ENCODE measurements at regions not wholly inside any gene's neighbourhood (a gene's known extent, or its start where the extent isn't known, plus 50 kb on each side); places are given as distances from the start of the nearest gene placed in this dataset.
"Not testable (repeated sequence)": the region's sequence is repeated elsewhere in the genome, so short reads cannot be mapped to it uniquely, and the experiment has no call there.

GRCh38 chr6:103409475-103409874 lies 1450.2 kb downstream of the HACE1 start:
- no peak overlapping the region for H3K4me3 Mint-ChIP-seq
- no peaks in the 10 kb centered on the region for H3K36me3 Mint-ChIP-seq (ENCODE audit: low read depth)
- no peak overlapping the region for H3K27ac Mint-ChIP-seq
- H3K9me3 Mint-ChIP-seq: no peaks in the 10 kb centered on the region
- H3K4me1 Mint-ChIP-seq (ENCODE audit: low read depth): no peaks in the 10 kb centered on the region
- H3K27me3 Mint-ChIP-seq (ENCODE audit: low read depth): no peaks in the 10 kb centered on the region

GRCh38 chr6:103405321-103405720 lies 1454.4 kb downstream of the HACE1 start:
- no peaks in the 10 kb centered on the region for H3K27me3 Mint-ChIP-seq (ENCODE audit: low read depth)
- no peak overlapping the region for H3K27ac Mint-ChIP-seq
- no peak overlapping the region for H3K4me3 Mint-ChIP-seq
- no peaks in the 10 kb centered on the region for H3K4me1 Mint-ChIP-seq (ENCODE audit: low read depth)
- H3K36me3 Mint-ChIP-seq (ENCODE audit: low read depth): no peaks in the 10 kb centered on the region
- no peaks in the 10 kb centered on the region for H3K9me3 Mint-ChIP-seq

GRCh38 chr6:103404799-103405198 lies 1454.9 kb downstream of the HACE1 start:
- Mint-ChIP-seq H3K4me3 (no peak overlapping the region), H3K27me3 (ENCODE audit: low read depth) (no peaks in the 10 kb centered on the region), H3K27ac (no peak overlapping the region), H3K36me3 (ENCODE audit: low read depth) (no peaks in the 10 kb centered on the region), H3K9me3 (no peaks in the 10 kb centered on the region), H3K4me1 (ENCODE audit: low read depth) (no peaks in the 10 kb centered on the region)

- no peaks in the 10 kb centered on the region for H3K27me3 Mint-ChIP-seq (ENCODE audit: low read depth)
- no peak overlapping the region for H3K4me3 Mint-ChIP-seq
- peaks cover 8% of the 10 kb centered on the region for H3K9me3 Mint-ChIP-seq
- no peaks in the 10 kb centered on the region for H3K36me3 Mint-ChIP-seq (ENCODE audit: low read depth)
- no peak overlapping the region for H3K27ac Mint-ChIP-seq
- no peaks in the 10 kb centered on the region for H3K4me1 Mint-ChIP-seq (ENCODE audit: low read depth)
Measured at GRCh38 chr6:103396768-103397167, 1463.0 kb downstream of the HACE1 start.

DNA sequence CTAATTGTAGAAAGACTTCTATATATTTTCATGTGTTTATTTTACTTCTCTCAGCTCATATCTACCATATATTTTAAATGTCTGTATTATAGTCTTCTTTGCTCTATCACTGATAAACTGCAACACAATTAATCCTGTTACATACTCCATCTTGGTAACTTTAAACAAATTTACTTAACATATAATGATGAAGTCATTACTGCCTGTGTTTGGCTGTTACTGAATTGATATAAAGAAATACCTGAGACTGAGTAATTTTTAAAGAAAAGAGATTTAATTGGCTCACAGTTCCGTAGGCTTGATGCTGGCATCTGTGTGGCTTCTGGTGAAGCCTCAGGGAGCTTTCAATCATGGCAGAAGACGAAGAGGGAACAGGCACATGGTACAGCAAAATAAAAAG lies 1480.4 kb downstream of the HACE1 start:
- H3K4me3 Mint-ChIP-seq: no peak overlapping the region
- H3K36me3 Mint-ChIP-seq (ENCODE audit: low read depth): no peaks in the 10 kb centered on the region
- H3K27me3 Mint-ChIP-seq (ENCODE audit: low read depth): no peaks in the 10 kb centered on the region

GRCh38 chr6:103367212-103367611 lies 1492.5 kb downstream of the HACE1 start:
- Mint-ChIP-seq H3K4me1 (ENCODE audit: low read depth) (no peaks in the 10 kb centered on the region), H3K9me3 (peaks cover 4% of the 10 kb centered on the region), H3K27ac (no peak overlapping the region), H3K27me3 (ENCODE audit: low read depth) (no peaks in the 10 kb centered on the region), H3K4me3 (no peak overlapping the region), H3K36me3 (ENCODE audit: low read depth) (no peaks in the 10 kb centered on the region)

More for the DNA sequence above, 1480.4 kb downstream of the HACE1 start:
- Mint-ChIP-seq H3K4me1 (ENCODE audit: low read depth) (no peaks in the 10 kb centered on the region), H3K9me3 (no peaks in the 10 kb centered on the region), H3K27ac (no peak overlapping the region)

- H3K36me3 Mint-ChIP-seq (ENCODE audit: low read depth): no peaks in the 10 kb centered on the region
- peaks cover 5% of the 10 kb centered on the region for H3K9me3 Mint-ChIP-seq
Measured at GRCh38 chr6:103356531-103356930, 1503.2 kb downstream of the HACE1 start.

GRCh38 chr6:103344554-103345163 lies 1515.1 kb downstream of the HACE1 start:
- H3K27ac Mint-ChIP-seq: no peak overlapping the region
- no peaks in the 10 kb centered on the region for H3K27me3 Mint-ChIP-seq (ENCODE audit: low read depth)
- H3K4me3 Mint-ChIP-seq: no peak overlapping the region
- H3K9me3 Mint-ChIP-seq: no peaks in the 10 kb centered on the region
- H3K4me1 Mint-ChIP-seq (ENCODE audit: low read depth): no peaks in the 10 kb centered on the region
- no peaks in the 10 kb centered on the region for H3K36me3 Mint-ChIP-seq (ENCODE audit: low read depth)

More at GRCh38 chr6:103356531-103356930, 1503.2 kb downstream of the HACE1 start:
- H3K4me3 Mint-ChIP-seq: no peak overlapping the region
- no peaks in the 10 kb centered on the region for H3K4me1 Mint-ChIP-seq (ENCODE audit: low read depth)
- no peak overlapping the region for H3K27ac Mint-ChIP-seq
- no peaks in the 10 kb centered on the region for H3K27me3 Mint-ChIP-seq (ENCODE audit: low read depth)

- no peaks in the 10 kb centered on the region for H3K4me1 Mint-ChIP-seq (ENCODE audit: low read depth)
- H3K27me3 Mint-ChIP-seq (ENCODE audit: low read depth): no peaks in the 10 kb centered on the region
- no peaks in the 10 kb centered on the region for H3K9me3 Mint-ChIP-seq
- no peak overlapping the region for H3K4me3 Mint-ChIP-seq
- no peak overlapping the region for H3K27ac Mint-ChIP-seq
- no peaks in the 10 kb centered on the region for H3K36me3 Mint-ChIP-seq (ENCODE audit: low read depth)
Measured at GRCh38 chr6:103335412-103335811, 1524.3 kb downstream of the HACE1 start.

- no peak overlapping the region for H3K4me3 Mint-ChIP-seq
- no peak overlapping the region for H3K27ac Mint-ChIP-seq
- no peaks in the 10 kb centered on the region for H3K4me1 Mint-ChIP-seq (ENCODE audit: low read depth)
- no peaks in the 10 kb centered on the region for H3K36me3 Mint-ChIP-seq (ENCODE audit: low read depth)
- H3K27me3 Mint-ChIP-seq (ENCODE audit: low read depth): no peaks in the 10 kb centered on the region
- no peaks in the 10 kb centered on the region for H3K9me3 Mint-ChIP-seq
Measured at GRCh38 chr6:103326760-103327757, 1532.7 kb downstream of the HACE1 start.

DNA sequence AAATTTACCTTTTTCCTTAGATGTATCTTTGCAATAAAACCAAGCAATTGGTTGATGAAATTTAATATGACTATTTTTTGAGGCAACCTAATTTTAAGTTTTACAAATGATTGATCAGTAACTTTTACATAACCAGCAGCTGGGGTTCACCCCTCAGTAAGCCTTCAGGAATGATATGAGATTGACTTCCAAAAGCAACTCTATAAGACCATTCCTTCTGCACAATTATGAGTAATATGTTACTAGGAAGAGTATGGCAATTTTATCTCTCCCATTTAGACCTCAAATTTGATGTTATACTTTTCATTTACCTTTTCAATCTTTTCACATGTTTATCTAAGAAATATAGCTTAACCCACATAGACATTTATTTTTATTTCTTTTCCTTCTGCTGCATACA lies 1546.3 kb downstream of the HACE1 start:
- Mint-ChIP-seq H3K36me3 (ENCODE audit: low read depth) (no peaks in the 10 kb centered on the region), H3K4me1 (ENCODE audit: low read depth) (no peaks in the 10 kb centered on the region), H3K4me3 (no peak overlapping the region), H3K27me3 (ENCODE audit: low read depth) (no peaks in the 10 kb centered on the region), H3K27ac (no peak overlapping the region), H3K9me3 (peaks cover 11% of the 10 kb centered on the region)

- not testable (repeated sequence) for H3K4me3 Mint-ChIP-seq; H3K4me1 Mint-ChIP-seq (ENCODE audit: low read depth); H3K9me3 Mint-ChIP-seq; H3K27ac Mint-ChIP-seq; H3K27me3 Mint-ChIP-seq (ENCODE audit: low read depth); H3K36me3 Mint-ChIP-seq (ENCODE audit: low read depth)
Measured at GRCh38 chr6:103294376-103294775, 1565.3 kb downstream of the HACE1 start.

GRCh38 chr6:103284835-103285234 lies 1574.9 kb downstream of the HACE1 start:
- Mint-ChIP-seq H3K4me3 (no peak overlapping the region), H3K9me3 (peaks cover 8% of the 10 kb centered on the region), H3K27me3 (ENCODE audit: low read depth) (no peaks in the 10 kb centered on the region), H3K27ac (no peak overlapping the region), H3K36me3 (ENCODE audit: low read depth) (no peaks in the 10 kb centered on the region), H3K4me1 (ENCODE audit: low read depth) (no peaks in the 10 kb centered on the region)

DNA sequence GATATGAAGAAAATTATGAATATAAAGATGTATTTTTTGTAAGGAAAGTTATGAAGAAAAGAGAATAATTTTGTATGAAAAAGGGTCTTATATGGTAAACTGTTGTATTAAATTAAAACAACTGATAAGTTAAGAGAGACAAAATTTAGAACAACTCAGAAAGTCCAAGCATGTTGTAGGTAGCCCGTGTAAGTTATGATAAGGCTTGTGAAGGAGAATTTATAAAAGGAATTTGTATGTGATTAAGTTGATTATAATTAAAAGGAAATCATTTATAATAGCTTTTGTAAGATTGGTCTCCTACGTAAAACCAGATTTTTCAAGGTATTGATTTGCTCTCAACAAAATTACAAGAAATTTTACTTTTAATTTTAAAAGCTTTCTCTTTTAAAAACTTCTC lies 1579.3 kb downstream of the HACE1 start:
- H3K4me3 Mint-ChIP-seq: no peak overlapping the region
- H3K27ac Mint-ChIP-seq: no peak overlapping the region
- no peaks in the 10 kb centered on the region for H3K4me1 Mint-ChIP-seq (ENCODE audit: low read depth)
- H3K9me3 Mint-ChIP-seq: peaks cover 9% of the 10 kb centered on the region
- no peaks in the 10 kb centered on the region for H3K36me3 Mint-ChIP-seq (ENCODE audit: low read depth)
- no peaks in the 10 kb centered on the region for H3K27me3 Mint-ChIP-seq (ENCODE audit: low read depth)

- H3K4me3 Mint-ChIP-seq: no peak overlapping the region
- H3K27ac Mint-ChIP-seq: no peak overlapping the region
- H3K36me3 Mint-ChIP-seq (ENCODE audit: low read depth): no peaks in the 10 kb centered on the region
- peaks cover 9% of the 10 kb centered on the region for H3K9me3 Mint-ChIP-seq
- H3K4me1 Mint-ChIP-seq (ENCODE audit: low read depth): no peaks in the 10 kb centered on the region
- H3K27me3 Mint-ChIP-seq (ENCODE audit: low read depth): no peaks in the 10 kb centered on the region
Measured at GRCh38 chr6:103277936-103278335, 1581.8 kb downstream of the HACE1 start.

All from T-helper 1 cell treated with Interleukin-12 subunit alpha and Interleukin-12 subunit beta and Interleukin-4 antibody, amounts not matched to agents 30 μg/mL and 1 μg/mL, for 36 hours (primary cell).